HG03280 (cell line): ENCODE measurements at regions not wholly inside any gene's neighbourhood (a gene's known extent, or its start where the extent isn't known, plus 50 kb on each side); places are given as distances from the start of the nearest gene placed in this dataset.

Experiments used
- ATAC-seq: cut with Tn5 transposase; IDR thresholded peaks from one replicate; pipeline ENCODE4 v1.9.1; 2021; ENCODE audit warnings: mild to moderate bottlenecking, moderate library complexity; ENCODE audit not compliant: unreplicated experiment

- ATAC-seq = no peak
These were observed 92.2 kb downstream of the MRPL36 start for GRCh38 chr5:1707467-1707866.

- no peak for ATAC-seq
These were observed 93.2 kb downstream of the MRPL36 start for GRCh38 chr5:1706428-1706827.

DNA sequence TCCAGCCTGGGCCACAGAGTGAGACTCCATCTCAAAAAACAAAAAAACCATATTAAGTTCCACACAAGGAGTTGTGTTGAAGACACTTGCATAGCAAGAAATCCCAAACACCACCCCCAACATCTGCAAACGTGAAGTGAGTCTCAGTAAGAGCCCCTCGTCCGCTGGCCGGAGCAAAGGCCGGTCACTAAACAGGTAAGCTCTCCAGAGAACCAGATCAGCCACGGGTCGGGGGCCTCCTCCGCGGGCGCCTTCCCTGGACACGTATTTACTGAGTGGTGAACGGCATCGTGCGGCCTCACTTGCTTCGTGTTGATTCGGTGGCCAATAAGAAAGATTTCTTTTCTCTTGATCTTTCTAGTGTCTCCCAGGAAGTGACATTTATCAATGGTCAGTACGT, 93.6 kb downstream of the MRPL36 start:
- ATAC-seq = no peak

- ATAC-seq = no peak
These were observed 95.0 kb downstream of the MRPL36 start for GRCh38 chr5:1704676-1705075.

DNA sequence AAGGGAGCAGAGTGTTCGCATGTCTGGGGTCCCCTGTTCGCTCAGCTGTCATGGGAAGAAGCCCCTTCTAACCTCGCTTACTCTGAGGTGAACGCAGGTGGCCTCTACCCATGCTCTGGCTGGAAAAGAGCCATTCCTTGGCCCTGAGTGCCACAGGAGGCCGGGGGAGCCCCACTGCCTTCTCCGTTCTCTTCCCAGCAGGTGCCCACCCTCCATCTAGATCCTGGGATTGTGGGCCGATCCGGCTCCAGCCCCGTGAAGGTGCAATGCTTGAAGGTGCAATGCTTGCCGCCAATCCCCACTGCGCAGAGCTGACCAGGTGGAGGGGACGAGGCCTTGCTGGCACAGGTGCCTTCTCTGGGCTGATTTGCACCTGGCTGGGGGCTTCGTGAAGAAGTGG, 95.4 kb downstream of the MRPL36 start:
- ATAC-seq = no peak

GRCh38 chr5:1703352-1704050, 96.1 kb downstream of the MRPL36 start:
- no peak for ATAC-seq

- no peak for ATAC-seq
These were observed 97.3 kb downstream of the MRPL36 start for GRCh38 chr5:1702318-1702717.

GRCh38 chr5:1701884-1702283, 97.8 kb downstream of the MRPL36 start:
- ATAC-seq = no peak

GRCh38 chr5:1701216-1701864, 98.3 kb downstream of the MRPL36 start:
- ATAC-seq = no peak

DNA sequence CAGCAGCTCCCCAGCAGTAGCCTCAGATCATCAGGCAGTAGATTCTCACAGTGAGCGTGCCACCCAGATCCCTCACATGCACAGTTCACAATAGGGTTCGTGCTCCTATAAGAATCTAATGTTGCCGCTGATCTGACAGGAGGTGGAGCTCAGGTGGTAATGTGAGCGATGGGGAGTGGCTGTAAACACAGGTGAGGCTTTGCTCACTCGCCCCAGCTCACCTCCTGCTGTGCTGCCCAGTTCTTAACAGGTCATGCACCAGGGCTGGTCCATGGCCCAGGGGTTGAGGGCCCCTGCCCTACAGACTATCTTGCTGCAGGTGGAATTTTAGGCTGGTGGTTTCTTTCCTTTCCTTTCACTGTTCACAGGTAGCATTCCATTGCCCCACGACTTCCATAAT, 100.2 kb downstream of the MRPL36 start:
- ATAC-seq = no peak

DNA sequence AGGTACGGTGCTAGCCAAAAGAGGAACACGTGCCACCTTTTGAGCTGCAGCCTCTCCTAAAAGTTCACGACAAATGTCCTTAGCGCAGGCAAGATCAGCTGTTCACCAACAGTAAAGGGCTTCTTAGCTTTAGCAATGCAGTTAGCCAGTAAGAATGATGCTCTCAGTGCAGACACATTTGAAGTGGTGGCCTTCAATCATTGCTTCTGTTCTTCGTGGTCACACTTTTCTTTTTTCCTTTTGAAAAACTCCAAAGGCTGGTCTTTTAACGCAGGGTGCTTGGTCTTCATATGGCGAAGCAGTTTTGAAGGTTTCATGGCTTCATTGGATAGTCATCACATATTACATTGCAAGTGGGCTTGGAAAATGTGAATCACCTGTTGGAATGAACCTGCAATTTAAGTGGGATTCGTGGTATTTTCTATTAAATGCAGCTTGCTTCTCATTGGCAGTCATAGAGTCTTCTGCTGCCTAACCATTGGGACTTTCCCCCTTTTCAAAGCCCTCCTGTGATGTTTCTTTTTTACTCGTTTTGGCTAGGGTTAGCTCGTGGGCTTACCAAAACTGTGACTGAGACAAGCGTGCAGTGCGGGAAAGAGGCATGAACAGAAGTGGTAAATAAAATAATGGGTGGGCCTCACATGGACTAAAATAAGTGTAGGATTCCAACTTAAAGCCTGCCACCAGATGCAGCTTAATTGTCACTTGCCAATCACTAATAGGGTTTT, 100.9 kb downstream of the MRPL36 start:
- ATAC-seq = no peak

GRCh38 chr5:1692381-1692780, 107.3 kb downstream of the MRPL36 start:
- no peak for ATAC-seq

- no peak for ATAC-seq
These were observed 112.2 kb downstream of the MRPL36 start for GRCh38 chr5:1687301-1687970.

- no peak for ATAC-seq
These were observed 113.4 kb downstream of the MRPL36 start for GRCh38 chr5:1686016-1686802.

DNA sequence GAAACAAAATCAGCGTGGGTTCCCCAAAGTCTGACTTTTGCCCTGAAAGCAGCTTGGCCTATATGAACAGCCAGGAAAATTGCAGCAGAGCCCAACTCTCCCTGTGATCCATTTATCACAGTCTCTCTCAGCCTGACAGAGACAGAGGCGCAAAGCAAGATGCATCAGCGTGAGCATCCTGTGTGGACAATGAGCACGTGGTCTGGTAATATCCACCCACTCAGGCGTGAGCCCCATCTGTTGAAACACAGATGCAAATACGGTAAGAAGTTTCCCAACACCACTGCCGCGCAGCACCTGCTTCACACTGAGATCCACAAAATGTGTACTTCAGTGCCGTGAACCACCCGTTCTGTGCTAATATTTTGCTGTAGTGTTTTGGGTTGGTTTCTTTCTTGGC, 114.6 kb downstream of the MRPL36 start:
- ATAC-seq = no peak

DNA sequence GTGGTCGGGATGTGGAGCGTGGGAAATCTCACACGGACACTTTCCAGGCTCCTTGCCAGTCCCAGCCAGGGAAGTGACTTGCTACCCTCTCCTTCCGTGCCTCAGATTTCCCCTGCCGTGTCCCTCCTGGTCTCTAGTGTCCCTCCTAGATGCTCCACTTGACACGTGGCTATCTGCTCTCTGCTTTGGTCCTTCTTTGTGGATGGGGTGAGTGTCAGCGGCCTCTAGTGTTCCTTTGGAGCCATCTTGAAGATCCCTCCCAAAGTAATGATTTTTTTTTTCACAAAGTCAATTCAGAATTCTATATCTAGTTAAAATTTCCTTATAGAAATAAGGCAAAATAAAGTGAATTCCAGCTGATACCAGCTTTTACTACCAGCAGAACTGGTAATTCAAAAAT, 117.7 kb downstream of the MRPL36 start:
- no peak for ATAC-seq

- ATAC-seq = no peak
These were observed 126.5 kb downstream of the MRPL36 start for GRCh38 chr5:1673042-1673677.

DNA sequence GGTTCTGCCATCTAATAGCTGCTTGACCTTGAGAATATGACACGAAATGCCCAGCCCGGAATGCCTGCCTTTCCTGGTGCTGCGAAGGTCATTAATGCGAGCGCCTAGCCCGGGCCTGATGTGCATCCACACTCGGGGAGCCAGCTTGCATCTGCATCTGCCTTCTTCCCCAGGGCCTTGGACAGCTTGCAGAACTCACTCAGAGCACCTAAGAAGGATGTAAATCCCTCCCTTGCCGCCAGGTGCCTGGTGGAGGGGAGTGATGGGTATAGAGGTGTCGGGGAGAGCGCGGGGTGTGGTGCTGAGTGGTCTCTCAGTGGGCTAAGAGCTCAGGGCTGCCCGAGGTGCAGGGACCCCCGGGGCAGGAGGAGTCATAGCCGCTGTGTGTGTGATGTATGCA, 127.2 kb downstream of the MRPL36 start:
- no peak for ATAC-seq

DNA sequence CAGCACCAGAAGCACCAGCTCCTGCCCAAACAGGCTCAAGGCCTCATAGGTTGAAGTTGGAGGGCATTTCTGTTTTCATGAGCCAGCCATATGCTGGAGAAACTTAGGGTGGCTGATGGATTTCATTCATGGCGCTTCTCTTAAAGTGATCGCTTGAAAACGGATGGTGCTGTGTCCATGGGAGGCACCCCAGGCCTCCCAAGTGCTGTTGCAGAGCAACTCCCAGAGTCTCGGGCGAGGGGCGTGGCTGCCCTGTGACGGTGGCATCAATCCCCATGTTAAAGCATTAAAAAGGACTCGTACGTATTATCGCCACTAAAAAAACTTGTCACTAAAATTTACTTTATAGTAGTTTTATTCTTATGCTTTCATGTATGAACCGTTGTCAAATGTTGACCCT, 128.3 kb downstream of the MRPL36 start:
- ATAC-seq = no peak

- ATAC-seq = no peak
These were observed 129.3 kb downstream of the MRPL36 start for GRCh38 chr5:1670351-1670750.
